SK-N-MC (cell line): ENCODE measurements at regions not wholly inside any gene's neighbourhood (a gene's known extent, or its start where the extent isn't known, plus 50 kb on each side); places are given as distances from the start of the nearest gene placed in this dataset.

Source experiments
- EZH2 ChIP-seq: fragments of 200-600 bp; sonication (generic); IDR thresholded peaks from one replicate; pipeline ENCODE4 v1.6.1; 2017; ENCODE audit warnings: antibody characterized with exemption
- POLR2AphosphoS5 ChIP-seq: IDR thresholded peaks from 2 replicates; pipeline ENCODE4 v1.6.1; 2012; ENCODE audit warnings: mild to moderate bottlenecking, low read depth, low read length, borderline replicate concordance

DNA sequence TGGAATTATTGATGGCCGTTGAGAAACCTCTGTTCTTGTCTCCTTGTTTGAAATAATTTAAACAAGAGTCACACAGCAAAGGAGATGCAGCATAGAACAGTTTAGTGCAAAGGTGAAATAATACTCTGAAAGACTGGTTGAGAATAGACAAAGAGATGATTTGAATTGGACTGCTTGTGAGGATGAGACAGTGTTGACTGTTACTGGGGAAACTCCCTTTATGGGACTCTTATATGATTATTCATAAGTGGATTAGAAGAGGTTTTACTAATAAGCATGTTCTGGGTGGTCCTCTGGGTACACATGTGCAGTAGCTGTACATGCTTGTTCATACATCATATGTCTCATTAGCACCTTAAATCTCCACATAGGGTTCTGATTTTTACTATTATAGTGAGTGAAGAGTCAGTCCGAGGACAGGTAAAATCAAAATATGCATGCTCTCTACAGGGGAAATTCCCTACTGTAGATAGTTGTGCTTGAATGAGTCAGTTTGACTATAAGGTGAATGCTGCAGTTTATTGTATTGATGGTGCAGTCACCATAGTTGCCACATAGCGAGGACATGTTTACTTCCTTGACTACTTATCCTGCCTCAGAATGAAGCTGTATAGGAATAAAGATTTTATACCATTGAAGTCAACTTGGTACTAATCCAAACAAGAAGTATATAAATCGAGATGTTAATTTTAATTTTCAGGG lies 498.7 kb downstream of the CNTN6 start:
- TF ChIP-seq EZH2 (no peak), POLR2AphosphoS5 (no peak)
